Stimulated activated CD8-positive, alpha-beta memory T cell treated with anti-CD3 and anti-CD28 coated beads, Interleukin-2, amount 100 ng/mL, for 48 hours (primary cell): ENCODE measurements at regions not wholly inside any gene's neighbourhood (a gene's known extent, or its start where the extent isn't known, plus 50 kb on each side); places are given as distances from the start of the nearest gene placed in this dataset.

Source experiments
- DNase-seq, 2 donors: peaks; one replicate each; pipeline ENCODE4 v3.0.0-alpha.2; 2020; ENCODE audit warnings: low read depth in 2 of 2

- DNase-seq = no peak
These were observed 256.8 kb downstream of the GABRG2 start for GRCh38 chr5:162324328-162324727.

- DNase-seq = no peak
These were observed 257.7 kb downstream of the GABRG2 start for GRCh38 chr5:162325143-162325727.

- no peak for DNase-seq
These were observed 267.4 kb downstream of the GABRG2 start for GRCh38 chr5:162334944-162335343.

GRCh38 chr5:162360373-162360931 is 292.9 kb downstream of the GABRG2 start:
- DNase-seq = no peak

GRCh38 chr5:162372256-162372655 is 304.7 kb downstream of the GABRG2 start:
- DNase-seq = no peak

GRCh38 chr5:162377895-162378294 is 310.3 kb downstream of the GABRG2 start:
- no peak for DNase-seq

- DNase-seq = no peak
These were observed 315.3 kb downstream of the GABRG2 start for GRCh38 chr5:162382839-162383238.

GRCh38 chr5:162384225-162384624 is 316.7 kb downstream of the GABRG2 start:
- no peak for DNase-seq

GRCh38 chr5:162391833-162392232 is 324.3 kb downstream of the GABRG2 start:
- DNase-seq = no peak

GRCh38 chr5:162392336-162392735 is 324.8 kb downstream of the GABRG2 start:
- DNase-seq = no peak

GRCh38 chr5:162393534-162393933 is 326.0 kb downstream of the GABRG2 start:
- DNase-seq = no peak

GRCh38 chr5:162407614-162408013 is 340.0 kb downstream of the GABRG2 start:
- DNase-seq = no peak

GRCh38 chr5:162410365-162410764 is 342.8 kb downstream of the GABRG2 start:
- DNase-seq = no peak

- DNase-seq = no peak
These were observed 361.6 kb downstream of the GABRG2 start for GRCh38 chr5:162429142-162429541.

- no peak for DNase-seq
These were observed 366.7 kb downstream of the GABRG2 start for GRCh38 chr5:162434281-162434680.

- no peak for DNase-seq
These were observed 368.5 kb downstream of the GABRG2 start for GRCh38 chr5:162436055-162436454.

- DNase-seq = no peak
These were observed 376.7 kb downstream of the GABRG2 start for GRCh38 chr5:162444129-162444762.

- no peak for DNase-seq
These were observed 388.5 kb downstream of the GABRG2 start for GRCh38 chr5:162456086-162456485.

- no peak for DNase-seq
These were observed 398.4 kb downstream of the GABRG2 start for GRCh38 chr5:162466011-162466410.

- DNase-seq = no peak
These were observed 405.6 kb downstream of the GABRG2 start for GRCh38 chr5:162473041-162473714.

GRCh38 chr5:162474239-162474638 is 406.7 kb downstream of the GABRG2 start:
- no peak for DNase-seq

GRCh38 chr5:162484095-162484494 is 416.5 kb downstream of the GABRG2 start:
- DNase-seq = no peak

- no peak for DNase-seq
These were observed 417.4 kb downstream of the GABRG2 start for GRCh38 chr5:162484986-162485385.
